Spleen (tissue), 11 donors: ENCODE measurements at regions not wholly inside any gene's neighbourhood (a gene's known extent, or its start where the extent isn't known, plus 50 kb on each side); places are given as distances from the start of the nearest gene placed in this dataset.

Experiments
- DNase-seq: peaks from one replicate; pipeline ENCODE4 v3.0.0-alpha.2; 2020
- H3K27ac ChIP-seq, 8 donors: fragments of 200-600 bp; sonication (generic) in 7 of 8; 1 replicate in 4 of 8; 2 replicates in 4 of 8; pipeline versions ENCODE4 v1.5.0 to v1.8.0; 2016 to 2021; ENCODE audit warnings: inconsistent platforms in 4 of 8, mild to moderate bottlenecking in 4 of 8, moderate library complexity in 1 of 8
- H3K27me3 ChIP-seq, 7 donors: fragments of 200-600 bp; sonication (generic) in 6 of 7; replicated peaks in 1 of 7; 1 replicate in 4 of 7; 2 replicates in 3 of 7; pipeline versions ENCODE4 v1.5.0 to v1.8.0; 2016 to 2021; ENCODE audit warnings: inconsistent platforms in 3 of 7, mild to moderate bottlenecking in 1 of 7
- H3K36me3 ChIP-seq, 6 donors: fragments of 200-600 bp; sonication (generic) in 5 of 6; 1 replicate in 4 of 6; 2 replicates in 2 of 6; pipeline versions ENCODE4 v1.5.0 to v1.8.0; 2016 to 2021; ENCODE audit warnings: inconsistent platforms in 2 of 6
- H3K4me1 ChIP-seq, 6 donors: fragments of 200-600 bp; sonication (generic) in 5 of 6; 1 replicate in 3 of 6; 2 replicates in 3 of 6; pipeline versions ENCODE4 v1.5.0 to v1.8.0; 2016 to 2021; ENCODE audit warnings: inconsistent platforms in 3 of 6
- H3K4me3 ChIP-seq, 8 donors: fragments of 200-600 bp; sonication (generic) in 7 of 8; 1 replicate in 4 of 8; 2 replicates in 4 of 8; pipeline versions ENCODE4 v1.5.0 to v1.8.0; 2016 to 2021; ENCODE audit warnings: inconsistent platforms in 4 of 8, mild to moderate bottlenecking in 4 of 8, moderate library complexity in 2 of 8
- H3K9me3 ChIP-seq, 8 donors: fragments of 200-600 bp; sonication (generic) in 7 of 8; 1 replicate in 4 of 8; 2 replicates in 4 of 8; pipeline versions ENCODE4 v1.5.0 to v1.8.0; 2016 to 2021; ENCODE audit warnings: inconsistent platforms in 4 of 8
- CTCF ChIP-seq, 11 experiments: fragments of 200-600 bp in 7 of 11; fragments of 450-650 bp in 4 of 11; sonication (generic) in 4 of 11; IDR thresholded peaks in 8 of 11; conservative IDR thresholded peaks in 3 of 11; 1 replicate in 7 of 11; 2 replicates in 4 of 11; pipeline versions ENCODE4 v1.4.0 to v1.8.0; 2016 to 2021; ENCODE audit warnings: antibody characterized with exemption in 11 of 11, inconsistent platforms in 4 of 11, mild to moderate bottlenecking in 1 of 11
- POLR2A ChIP-seq, 3 donors: fragments of 450-650 bp; IDR thresholded peaks; one replicate each; pipeline ENCODE4 v1.5.1; 2017; ENCODE audit warnings: antibody characterized with exemption in 3 of 3, mild to moderate bottlenecking in 1 of 3
- POLR2AphosphoS5 ChIP-seq, 3 donors: sonication (generic); formaldehyde crosslinking; IDR thresholded peaks; one replicate each; pipeline ENCODE4 v1.5.1; 2017; ENCODE audit warnings: antibody characterized with exemption in 3 of 3
- WGBS, 5 donors: extraction: QIAGEN DNeasy Blood & Tissue Kit in 3 of 5; methylation state at CpG; one replicate each; pipeline versions ENCODE4 v1.1.5 to v1.1.7; 2013 to 2018; 5-methylcytosine and 5-hydroxymethylcytosine counted together
- intact Hi-C: fragments of 100-400 bp; cut with DNase I; formaldehyde crosslinking; loops from one replicate; pipeline ENCODE4 v1.15.0; 2023; ENCODE audit warnings: low total_unique reads
- donor health status: healthy with polysubstance abuse.
- donor health status: DM: no; HTN: no; CAD: no; lungs with moderate emphysema.
- donor health status: DM: no; HTN: no; CAD: no.
- donor health status: Bipolar disorder and iron deficiency.
- donor health status: healthy.
- donor health status: DM: no; HTN: no; CAD: no.
- donor health status: DM: yes; HTN: yes; CAD: no.

DNA sequence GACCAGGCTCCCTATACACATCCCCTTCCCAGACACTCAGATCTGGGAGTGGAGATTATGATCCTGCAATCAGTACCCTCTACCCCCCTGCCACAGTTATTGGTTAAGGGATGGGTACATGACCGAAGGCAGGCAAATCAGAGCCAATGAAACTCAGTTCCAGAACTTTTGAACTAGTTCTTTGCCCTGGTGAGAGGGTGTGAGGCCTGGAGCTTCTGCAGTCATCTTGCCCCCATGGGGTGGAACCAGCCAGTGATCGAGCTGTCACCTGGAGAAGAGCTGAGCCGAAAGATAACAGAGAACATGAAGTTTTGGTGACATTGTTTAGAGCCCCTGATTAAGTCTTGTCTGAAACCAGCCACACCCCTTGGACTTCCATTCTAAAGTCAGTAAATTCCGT, 88.2 kb upstream of the DUSP5 start:
- H3K9me3 ChIP-seq: no peaks in the 10 kb centered on the region
- no peak for TF ChIP-seq POLR2A (IDR thresholded peaks at IDR 0.05)
- no peak for TF ChIP-seq CTCF (IDR thresholded peaks at IDR 0.05 in 8 of 11, conservative IDR thresholded peaks at IDR 0.05 in 3 of 11)
- TF ChIP-seq POLR2AphosphoS5 (IDR thresholded peaks at IDR 0.05): no peak
- DNase-seq: no peak
- peaks cover 18 to 60% (median 44%) of the 10 kb centered on the region in 6 donors for H3K4me1 ChIP-seq
- peaks cover 0 to 9% (median 0%) of the 10 kb centered on the region in 7 donors for H3K27me3 ChIP-seq
- no peak overlapping the region for H3K4me3 ChIP-seq
- intact Hi-C loops: no loop called here
- WGBS, 5 donors: 71 to 89% (median 84%) methylated on average over 4 of the region's 4 CpGs
- no peaks in the 10 kb centered on the region for H3K36me3 ChIP-seq
- no peak overlapping the region for H3K27ac ChIP-seq

DNA sequence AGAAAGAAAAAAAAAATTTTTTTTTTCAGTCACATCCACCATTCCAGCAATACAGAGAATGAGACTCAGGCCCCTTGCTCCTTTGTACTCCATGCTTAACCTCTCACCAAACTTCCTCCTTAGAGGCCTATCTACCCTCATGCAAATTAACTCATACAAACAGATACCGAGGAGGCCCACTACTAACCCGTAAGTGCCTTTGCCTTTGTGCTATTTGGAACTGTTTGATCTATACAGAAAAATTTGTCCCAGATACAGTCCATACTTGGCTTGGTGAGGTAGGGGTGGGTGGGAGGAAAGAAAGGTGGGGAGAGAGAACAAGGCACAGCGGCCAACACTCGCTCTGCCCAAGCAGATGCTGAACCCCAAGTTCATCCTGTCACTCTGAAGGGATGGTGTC, 87.8 kb upstream of the DUSP5 start:
- Histone ChIP-seq H3K9me3 (no peaks in the 10 kb centered on the region), H3K27me3 (peaks cover 0 to 9% (median 0%) of the 10 kb centered on the region in 7 donors), H3K27ac (peak overlapping the region in 2 of 8 donors; percentile 9 to 12), H3K4me3 (no peak overlapping the region), H3K36me3 (no peaks in the 10 kb centered on the region), H3K4me1 (peaks cover 21 to 65% (median 48%) of the 10 kb centered on the region in 6 donors)
- no peak for DNase-seq
- intact Hi-C loops: loop anchor here (10.0 kb wide), 1 partner anchor 45 kb away; no protein-coding TSS in a partner anchor
- 71 to 77% (median 76%) methylated on average over 4 of the region's 4 CpGs for WGBS, 5 donors
- no peak for TF ChIP-seq POLR2A (IDR thresholded peaks at IDR 0.05)
- no peak for TF ChIP-seq POLR2AphosphoS5 (IDR thresholded peaks at IDR 0.05)
- no peak for TF ChIP-seq CTCF (IDR thresholded peaks at IDR 0.05 in 8 of 11, conservative IDR thresholded peaks at IDR 0.05 in 3 of 11)

- H3K27me3 ChIP-seq: peaks cover 0 to 9% (median 0%) of the 10 kb centered on the region in 7 donors
- TF ChIP-seq POLR2AphosphoS5 (IDR thresholded peaks at IDR 0.05): no peak
- no peak for TF ChIP-seq POLR2A (IDR thresholded peaks at IDR 0.05)
- H3K4me1 ChIP-seq: peaks cover 27 to 70% (median 54%) of the 10 kb centered on the region in 6 donors
- no peak overlapping the region for H3K4me3 ChIP-seq
- H3K9me3 ChIP-seq: no peaks in the 10 kb centered on the region
- DNase-seq: no peak
- no peaks in the 10 kb centered on the region for H3K36me3 ChIP-seq
- peak overlapping the region in 2 of 8 donors; percentile 9 to 12 for H3K27ac ChIP-seq
- 73 to 83% (median 76%) methylated on average over 11 of the region's 11 CpGs for WGBS, 5 donors
- intact Hi-C loops: loop anchor here (10.0 kb wide), 1 partner anchor 46 kb away; no protein-coding TSS in a partner anchor
These were observed 87.2 kb upstream of the DUSP5 start for GRCh38 chr10:110410329-110411046.

GRCh38 chr10:110411047-110411410, 86.7 kb upstream of the DUSP5 start:
- Histone ChIP-seq H3K36me3 (no peaks in the 10 kb centered on the region), H3K9me3 (no peaks in the 10 kb centered on the region), H3K27me3 (peaks cover 0 to 9% (median 0%) of the 10 kb centered on the region in 7 donors), H3K27ac (peak overlapping the region in 1 of 8 donors; percentile 12), H3K4me3 (no peak overlapping the region), H3K4me1 (peaks cover 28 to 76% (median 59%) of the 10 kb centered on the region in 6 donors)
- DNase-seq: no peak
- intact Hi-C loops: loop anchor here (10.0 kb wide), 1 partner anchor 46 kb away; no protein-coding TSS in a partner anchor
- 88 to 90% (median 89%) methylated on average over 9 of the region's 9 CpGs for WGBS, 5 donors
- TF ChIP-seq POLR2A (IDR thresholded peaks at IDR 0.05): no peak
- no peak for TF ChIP-seq POLR2AphosphoS5 (IDR thresholded peaks at IDR 0.05)
- TF ChIP-seq CTCF (IDR thresholded peaks at IDR 0.05 in 8 of 11, conservative IDR thresholded peaks at IDR 0.05 in 3 of 11): no peak
